ENCODE measurements at regions not wholly inside any gene's neighbourhood (a gene's known extent, or its start where the extent isn't known, plus 50 kb on each side); places are given as distances from the start of the nearest gene placed in this dataset.

- TF ChIP-seq ZBTB33 (IDR thresholded peaks at IDR 0.05) (no peak), ZBED1 (IDR thresholded peaks at IDR 0.05; ENCODE audit: borderline replicate concordance) (no peak), TCF7 (IDR thresholded peaks at IDR 0.05; ENCODE audit: borderline replicate concordance) (no peak), YY1 (IDR thresholded peaks at IDR 0.05; ENCODE audit: low read depth, low read length) (no peak), ZNF274 (IDR thresholded peaks at IDR 0.05; ENCODE audit: insufficient read depth, insufficient read length) (no peak), YBX1 (IDR thresholded peaks at IDR 0.05) (no peak), RCOR1 (conservative IDR thresholded peaks at IDR 0.05; ENCODE audit: low read depth, low read length) (no peak), RFX5 (IDR thresholded peaks at IDR 0.05; ENCODE audit: low read depth, low read length) (no peak), CHD1 (IDR thresholded peaks at IDR 0.05; ENCODE audit: low read depth, low read length) (no peak), NKRF (conservative IDR thresholded peaks at IDR 0.05) (no peak)
- TF ChIP-seq, protein P1, sequence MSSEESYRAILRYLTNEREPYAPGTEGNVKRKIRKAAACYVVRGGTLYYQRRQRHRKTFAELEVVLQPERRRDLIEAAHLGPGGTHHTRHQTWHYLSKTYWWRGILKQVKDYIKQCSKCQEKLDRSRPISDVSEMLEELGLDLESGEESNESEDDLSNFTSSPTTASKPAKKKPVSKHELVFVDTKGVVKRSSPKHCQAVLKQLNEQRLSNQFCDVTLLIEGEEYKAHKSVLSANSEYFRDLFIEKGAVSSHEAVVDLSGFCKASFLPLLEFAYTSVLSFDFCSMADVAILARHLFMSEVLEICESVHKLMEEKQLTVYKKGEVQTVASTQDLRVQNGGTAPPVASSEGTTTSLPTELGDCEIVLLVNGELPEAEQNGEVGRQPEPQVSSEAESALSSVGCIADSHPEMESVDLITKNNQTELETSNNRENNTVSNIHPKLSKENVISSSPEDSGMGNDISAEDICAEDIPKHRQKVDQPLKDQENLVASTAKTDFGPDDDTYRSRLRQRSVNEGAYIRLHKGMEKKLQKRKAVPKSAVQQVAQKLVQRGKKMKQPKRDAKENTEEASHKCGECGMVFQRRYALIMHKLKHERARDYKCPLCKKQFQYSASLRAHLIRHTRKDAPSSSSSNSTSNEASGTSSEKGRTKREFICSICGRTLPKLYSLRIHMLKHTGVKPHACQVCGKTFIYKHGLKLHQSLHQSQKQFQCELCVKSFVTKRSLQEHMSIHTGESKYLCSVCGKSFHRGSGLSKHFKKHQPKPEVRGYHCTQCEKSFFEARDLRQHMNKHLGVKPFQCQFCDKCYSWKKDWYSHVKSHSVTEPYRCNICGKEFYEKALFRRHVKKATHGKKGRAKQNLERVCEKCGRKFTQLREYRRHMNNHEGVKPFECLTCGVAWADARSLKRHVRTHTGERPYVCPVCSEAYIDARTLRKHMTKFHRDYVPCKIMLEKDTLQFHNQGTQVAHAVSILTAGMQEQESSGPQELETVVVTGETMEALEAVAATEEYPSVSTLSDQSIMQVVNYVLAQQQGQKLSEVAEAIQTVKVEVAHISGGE (CRISPR knock-in tag; IDR thresholded peaks at IDR 0.05): no peak
Observed at GRCh38 chr18:40453903-40454302, 1501.1 kb upstream of the PIK3C3 start (continued).

All from GM12878 (cell line).